GM20000 (cell line): ENCODE measurements at regions not wholly inside any gene's neighbourhood (a gene's known extent, or its start where the extent isn't known, plus 50 kb on each side); places are given as distances from the start of the nearest gene placed in this dataset.
"Not testable (repeated sequence)": the region's sequence is repeated elsewhere in the genome, so short reads cannot be mapped to it uniquely, and the experiment has no call there.

Experiments used
- DNase-seq: peaks from one replicate; pipeline ENCODE4 v3.0.0; 2012; ENCODE audit warnings: low spot score
- CTCF ChIP-seq: IDR thresholded peaks from 2 replicates; pipeline ENCODE4 v1.5.1; 2012; ENCODE audit warnings: mild to moderate bottlenecking, control low read depth; ENCODE audit errors: extremely low read depth, missing control alignments

- peak; percentile 24 for DNase-seq
- peak; percentile 35 for TF ChIP-seq CTCF
These were observed 81.2 kb upstream of the UCN3 start for GRCh38 chr10:5283305-5284158.

DNA sequence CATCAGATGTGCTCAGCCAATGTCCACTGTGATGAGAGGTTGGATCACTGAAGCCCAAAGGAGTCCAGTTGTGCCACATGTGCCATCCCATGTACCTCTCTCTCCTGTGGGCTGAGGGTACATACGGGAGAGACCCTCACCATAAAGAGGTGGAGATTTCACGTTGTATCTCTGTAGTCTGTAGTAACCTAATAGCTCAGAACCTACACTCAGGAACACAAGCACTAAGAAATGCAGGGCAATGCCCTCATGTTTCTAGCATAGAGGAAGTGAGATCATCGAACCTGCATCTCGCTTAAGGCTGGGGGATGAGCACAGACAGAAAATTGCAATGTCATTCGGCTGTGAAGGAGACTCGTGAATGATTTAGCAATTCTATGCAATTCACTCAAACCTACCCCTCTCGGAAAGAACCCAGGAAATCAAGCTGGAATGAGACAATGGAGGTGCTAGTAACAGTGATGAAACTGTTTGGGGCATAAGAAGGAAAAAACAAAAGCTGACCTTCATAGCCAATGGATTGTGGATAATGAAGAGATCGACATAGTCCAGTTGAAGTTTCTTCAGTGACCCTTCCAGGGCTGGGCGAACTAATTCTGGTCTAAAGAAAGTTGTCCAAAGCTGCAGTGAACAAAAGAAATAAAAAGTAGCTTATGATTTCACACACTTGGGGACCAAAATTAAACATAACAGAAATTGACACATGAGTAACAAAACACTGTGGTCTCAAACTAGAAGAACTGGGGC, 80.3 kb upstream of the UCN3 start:
- TF ChIP-seq CTCF = no peak
- peak; percentile 11 for DNase-seq

GRCh38 chr10:5285186-5285585, 79.6 kb upstream of the UCN3 start:
- no peak for TF ChIP-seq CTCF
- DNase-seq = no peak

GRCh38 chr10:5288359-5288758, 76.4 kb upstream of the UCN3 start:
- no peak for DNase-seq
- TF ChIP-seq CTCF = no peak

DNA sequence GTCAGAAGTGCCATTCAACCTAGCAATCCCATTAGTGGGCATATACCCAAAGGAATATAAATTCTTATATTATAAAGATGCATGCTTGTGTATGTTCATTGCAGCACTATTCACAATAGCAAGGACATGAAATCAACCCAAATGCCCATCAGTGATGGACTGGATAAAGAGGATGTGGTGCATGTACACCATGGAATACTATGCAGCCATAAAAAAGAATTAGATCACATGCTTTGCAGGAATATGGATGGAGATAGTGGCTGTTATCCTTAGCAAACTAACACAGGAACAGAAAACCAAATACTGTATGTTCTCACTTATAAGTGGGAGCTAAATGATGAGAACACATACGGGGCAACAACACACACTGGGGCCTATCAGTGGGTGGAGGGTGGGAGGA, 75.5 kb upstream of the UCN3 start:
- DNase-seq = not testable (repeated sequence)

GRCh38 chr10:5291501-5292195, 73.1 kb upstream of the UCN3 start:
- DNase-seq = no peak
- TF ChIP-seq CTCF = no peak

- no peak for TF ChIP-seq CTCF
- DNase-seq = no peak
These were observed 72.5 kb upstream of the UCN3 start for GRCh38 chr10:5292196-5292735.

GRCh38 chr10:5292970-5293369, 71.8 kb upstream of the UCN3 start:
- DNase-seq = not testable (repeated sequence)
